HL-60 (cell line): ENCODE measurements at regions not wholly inside any gene's neighbourhood (a gene's known extent, or its start where the extent isn't known, plus 50 kb on each side); places are given as distances from the start of the nearest gene placed in this dataset.

Experiments used
- CTCF ChIP-seq: IDR thresholded peaks from one replicate; pipeline ENCODE4 v1.5.1; 2011; ENCODE audit warnings: low read length, control low read depth, inconsistent platforms; ENCODE audit not compliant: insufficient read depth
- GABPA ChIP-seq: IDR thresholded peaks from 2 replicates; pipeline ENCODE4 v1.6.1; 2012; ENCODE audit warnings: low read depth
- POLR2AphosphoS5 ChIP-seq: IDR thresholded peaks from 2 replicates; pipeline ENCODE4 v1.6.1; 2012; ENCODE audit warnings: low read depth
- REST ChIP-seq: IDR thresholded peaks from 2 replicates; pipeline ENCODE4 v1.6.1; 2012; ENCODE audit warnings: low read depth; ENCODE audit not compliant: insufficient replicate concordance
- SPI1 ChIP-seq: IDR thresholded peaks from 2 replicates; pipeline ENCODE4 v1.6.1; 2012; ENCODE audit warnings: low read depth, mild to moderate bottlenecking, borderline replicate concordance

GRCh38 chr7:86972072-86972471 lies 87.4 kb downstream of the ELAPOR2 start:
- TF ChIP-seq CTCF (no peak), POLR2AphosphoS5 (no peak), GABPA (no peak), REST (no peak), SPI1 (no peak)
